Stimulated activated CD8-positive, alpha-beta memory T cell treated with anti-CD3 and anti-CD28 coated beads, Interleukin-4, amount 100 ng/mL, for 1 hour (primary cell): ENCODE measurements at regions not wholly inside any gene's neighbourhood (a gene's known extent, or its start where the extent isn't known, plus 50 kb on each side); places are given as distances from the start of the nearest gene placed in this dataset.

Experiments used
- DNase-seq, 2 donors: peaks; one replicate each; pipeline ENCODE4 v3.0.0-alpha.2; 2020; ENCODE audit warnings: low read depth in 2 of 2, low spot score in 1 of 2

GRCh38 chr18:73966954-73967353 is 180.7 kb downstream of the FBXO15 start:
- no peak for DNase-seq

DNA sequence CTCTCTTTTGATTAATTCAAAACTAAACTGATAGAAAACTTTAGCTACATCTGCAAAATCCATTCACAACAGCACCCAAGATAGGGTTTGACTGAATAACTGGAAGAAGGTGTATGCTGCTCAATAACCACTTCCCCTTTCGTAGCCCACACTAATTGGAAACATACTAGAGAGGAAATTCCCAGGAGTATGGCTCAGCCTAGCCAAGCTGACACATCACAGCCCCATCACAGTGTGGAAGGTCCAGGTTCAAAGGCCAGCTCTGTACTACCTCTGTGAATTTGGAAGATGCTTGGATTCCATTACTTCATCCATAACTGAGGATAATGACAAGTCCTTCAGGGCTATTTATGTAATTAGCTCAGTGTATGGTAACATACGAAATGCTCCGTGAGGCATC is 185.4 kb downstream of the FBXO15 start:
- no peak for DNase-seq

- no peak for DNase-seq
These were observed 185.8 kb downstream of the FBXO15 start for GRCh38 chr18:73961804-73962203.

DNA sequence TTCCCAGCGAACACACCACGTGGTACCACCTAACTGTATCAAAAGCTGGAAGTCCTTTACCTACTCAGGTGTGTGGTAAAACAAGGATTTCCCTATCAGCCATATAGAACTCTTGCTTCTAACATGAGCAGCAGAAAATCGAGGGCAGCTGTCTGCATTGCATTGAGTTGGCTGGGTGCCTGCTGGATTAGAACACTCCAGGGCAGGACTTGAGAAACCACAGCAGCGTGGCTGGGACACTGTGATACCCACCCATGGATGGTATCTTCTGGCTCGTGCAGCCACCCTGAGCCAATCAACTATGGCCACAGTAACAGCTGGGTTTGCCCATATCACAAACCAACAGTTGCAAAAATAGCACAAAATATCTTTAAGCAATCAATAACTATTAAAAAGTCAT is 188.3 kb downstream of the FBXO15 start:
- DNase-seq: no peak

- DNase-seq: no peak
These were observed 193.4 kb downstream of the FBXO15 start for GRCh38 chr18:73954268-73954667.

DNA sequence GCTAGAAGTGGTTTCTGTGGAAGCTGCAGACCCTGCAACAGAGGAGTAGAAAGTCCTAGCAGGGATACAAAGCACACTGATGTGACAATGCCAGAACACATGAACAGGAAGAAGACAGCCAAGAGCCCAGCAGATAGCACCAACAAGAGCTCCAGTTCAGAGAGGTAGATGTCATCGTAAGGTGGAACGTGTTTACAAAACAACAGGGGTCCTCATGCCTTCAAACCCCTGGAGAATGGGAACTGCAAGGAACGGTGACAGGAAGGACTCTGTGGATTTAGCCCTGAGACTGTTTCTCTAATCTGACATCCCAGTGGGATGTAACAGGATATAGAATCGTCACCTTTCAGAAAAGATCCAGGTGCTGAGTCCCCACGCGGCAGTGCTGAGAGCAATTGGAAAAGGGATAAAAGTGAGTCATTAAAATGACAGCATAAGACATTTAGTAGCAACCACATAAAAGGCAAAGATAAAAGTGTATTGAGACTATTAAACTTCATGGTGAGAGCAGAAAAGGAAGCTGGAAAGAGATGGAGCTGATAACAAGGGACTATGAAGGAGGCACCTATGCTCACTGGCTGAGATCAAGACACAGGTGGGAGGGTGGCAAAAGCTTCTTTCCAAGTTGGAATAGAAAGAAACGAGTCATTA is 195.2 kb downstream of the FBXO15 start:
- no peak for DNase-seq

GRCh38 chr18:73950116-73950700 is 197.4 kb downstream of the FBXO15 start:
- DNase-seq: no peak

- DNase-seq: no peak
These were observed 199.1 kb downstream of the FBXO15 start for GRCh38 chr18:73948497-73948896.

DNA sequence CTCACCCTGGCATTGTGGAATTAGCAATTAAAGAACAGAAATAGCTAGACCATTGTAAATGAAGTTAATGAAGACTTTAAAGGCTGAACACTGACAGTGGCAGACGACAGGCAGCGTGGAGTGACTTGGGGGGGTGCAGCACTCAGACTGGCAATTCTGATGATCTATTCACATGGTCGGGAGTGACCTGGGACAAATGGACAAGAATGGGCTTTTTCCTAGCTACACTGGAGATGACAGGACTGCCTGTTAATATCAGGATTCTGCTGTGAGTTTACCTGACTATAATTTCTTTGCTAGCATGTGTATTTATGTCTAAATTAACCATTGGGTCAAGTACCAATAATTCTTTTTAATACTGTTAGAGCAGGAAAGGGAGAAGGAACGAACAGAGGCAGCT is 199.6 kb downstream of the FBXO15 start:
- DNase-seq: no peak

GRCh38 chr18:73947180-73947921 is 200.3 kb downstream of the FBXO15 start:
- DNase-seq: no peak

DNA sequence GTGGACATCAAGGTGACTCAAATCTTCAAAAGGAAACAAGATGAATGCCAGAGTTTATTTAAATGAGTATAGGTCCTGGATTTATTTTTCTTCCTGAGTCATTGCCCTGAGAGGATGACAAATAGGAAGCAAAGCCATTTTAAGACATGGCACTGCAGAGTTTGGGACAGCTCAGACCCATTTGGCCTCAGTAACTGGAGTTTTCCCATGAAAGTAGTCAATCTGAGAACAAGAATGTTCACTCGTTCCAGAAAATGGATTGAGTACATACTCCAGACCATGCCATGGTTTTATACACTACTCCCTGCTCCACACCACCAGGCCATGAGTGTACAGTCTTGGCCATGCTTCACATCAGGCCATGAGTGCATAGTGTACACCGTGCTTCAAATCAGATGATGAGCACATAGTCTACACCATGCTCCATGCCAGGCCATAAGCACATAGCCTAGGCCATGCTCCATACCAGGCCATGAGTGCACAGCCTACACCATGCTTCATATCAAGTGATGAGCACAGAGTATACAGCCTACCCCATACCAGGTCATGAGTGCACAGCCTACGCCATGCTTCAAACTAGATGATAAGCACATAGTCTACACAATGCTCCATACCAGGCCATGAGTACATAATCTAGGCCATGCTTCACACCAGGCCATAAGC is 202.4 kb downstream of the FBXO15 start:
- no peak for DNase-seq

DNA sequence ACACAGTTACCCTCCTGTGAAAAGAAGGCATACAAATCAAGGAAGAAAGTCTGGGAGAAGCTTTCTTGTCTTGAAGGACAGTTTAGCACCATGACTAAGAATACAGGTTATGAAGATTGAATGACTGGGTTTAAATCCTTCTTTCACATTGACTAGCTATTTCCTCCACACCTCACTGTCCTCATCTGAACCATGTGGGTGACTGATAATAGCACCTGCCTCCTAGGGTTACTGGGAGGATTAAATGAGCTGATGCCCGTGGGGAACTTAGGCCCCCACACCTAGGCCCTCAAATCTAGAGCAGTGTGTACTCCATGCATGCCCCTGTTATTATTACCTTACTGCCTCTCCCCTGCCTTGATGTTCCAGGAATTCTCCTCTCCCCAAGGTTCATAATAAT is 202.9 kb downstream of the FBXO15 start:
- no peak for DNase-seq

DNA sequence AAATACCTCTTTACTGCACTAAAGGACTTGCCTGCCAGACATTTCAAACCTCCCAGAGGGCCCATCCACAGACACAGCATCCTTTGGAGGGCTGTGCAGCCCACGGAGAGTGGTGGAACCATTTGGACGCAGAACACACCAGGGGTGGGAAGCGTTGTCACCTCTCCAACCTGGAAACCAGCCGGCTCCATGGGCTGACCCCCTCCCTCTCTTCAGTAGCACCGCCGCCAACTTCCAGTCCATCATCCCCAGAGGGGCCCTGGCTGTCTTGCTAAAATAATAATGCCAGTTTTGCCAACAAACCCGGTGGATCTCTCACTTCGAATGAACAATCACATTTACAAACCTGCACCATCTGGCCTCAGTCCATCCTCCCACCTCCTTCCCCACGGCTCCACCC is 203.9 kb downstream of the FBXO15 start:
- no peak for DNase-seq

DNA sequence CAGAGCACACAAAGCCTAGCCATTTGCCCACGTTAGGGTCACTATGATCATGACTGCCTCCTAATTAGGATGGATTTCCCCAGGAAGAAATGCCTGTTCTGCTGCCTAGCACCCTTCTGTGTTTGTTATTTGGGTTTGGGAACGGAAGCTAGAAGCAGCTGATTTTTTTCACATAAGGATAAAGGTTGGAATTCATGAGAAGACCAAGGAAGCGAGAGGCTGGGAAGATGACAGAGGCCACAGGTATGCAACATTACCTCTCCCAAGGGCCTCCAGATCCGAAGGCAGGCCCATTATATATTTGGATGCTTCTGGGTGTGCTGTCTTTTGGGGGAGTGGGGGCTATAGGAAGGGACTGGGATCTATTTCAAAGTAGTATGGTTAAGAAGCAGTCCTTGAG is 204.7 kb downstream of the FBXO15 start:
- DNase-seq: no peak

DNA sequence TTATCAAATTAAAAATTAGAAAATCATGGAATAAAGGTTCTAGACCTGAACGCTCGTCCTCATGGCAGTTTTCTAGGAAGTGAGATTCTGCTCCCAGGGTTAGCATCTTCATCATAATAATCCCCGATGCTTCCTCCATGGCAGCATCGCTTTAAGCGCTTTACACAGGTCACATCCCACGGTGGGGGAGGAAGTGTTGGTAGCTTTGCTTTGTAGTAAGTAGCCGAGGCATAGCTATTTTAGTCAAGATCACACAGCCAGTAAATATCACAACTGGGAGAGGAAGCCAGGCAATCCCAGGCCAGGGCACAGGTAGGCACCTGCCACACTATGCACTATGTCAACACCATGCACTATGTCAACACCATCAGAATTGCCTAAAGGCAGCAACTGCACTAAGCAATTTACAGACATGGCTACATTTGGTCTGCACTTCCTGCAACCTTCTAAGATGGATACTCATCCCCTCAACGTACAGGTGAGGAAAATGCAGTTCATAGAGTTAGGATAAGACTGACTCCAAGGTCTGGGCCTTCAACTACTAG is 205.5 kb downstream of the FBXO15 start:
- no peak for DNase-seq

DNA sequence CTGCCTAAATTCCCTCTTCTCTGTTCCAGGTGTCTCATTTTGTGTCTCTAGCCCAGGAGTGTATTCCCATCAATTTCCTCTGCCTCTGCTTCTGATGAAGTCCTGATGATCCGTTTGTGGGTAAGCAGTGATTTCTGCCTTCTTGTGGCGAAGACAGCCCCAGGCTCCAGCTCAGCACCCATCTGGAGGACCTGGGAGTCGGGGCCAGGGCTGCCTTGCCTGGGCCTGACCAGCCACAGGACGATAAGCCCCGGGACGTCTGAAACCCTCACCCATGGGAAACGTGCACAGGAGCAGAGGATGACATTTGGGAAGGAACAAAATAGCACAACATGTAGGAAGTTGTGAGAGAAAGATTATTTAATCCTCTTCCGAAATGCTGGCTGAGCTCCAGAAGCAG is 206.9 kb downstream of the FBXO15 start:
- DNase-seq: no peak

GRCh38 chr18:73939391-73939790 is 208.2 kb downstream of the FBXO15 start:
- DNase-seq: no peak

DNA sequence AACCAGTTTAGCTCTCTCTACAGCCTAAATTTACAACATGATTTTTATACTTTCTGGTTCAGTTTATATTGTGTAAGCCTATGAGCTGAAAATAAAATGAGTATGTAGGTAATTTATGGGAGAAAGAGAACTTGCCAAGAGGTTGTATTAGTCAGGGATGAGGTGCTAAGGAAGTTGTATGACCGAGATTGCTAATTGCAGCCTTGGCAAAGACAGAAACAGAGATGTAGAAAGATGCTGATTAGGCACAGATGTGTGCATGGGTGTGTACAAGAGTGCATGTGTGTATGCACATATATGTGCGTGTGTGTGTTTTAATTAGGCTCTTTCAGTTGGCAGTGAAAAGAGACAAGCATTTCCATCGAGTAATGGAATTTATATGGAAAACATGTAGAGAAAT is 213.9 kb downstream of the FBXO15 start:
- no peak for DNase-seq

GRCh38 chr18:73932976-73933375 is 214.7 kb downstream of the FBXO15 start:
- no peak for DNase-seq

DNA sequence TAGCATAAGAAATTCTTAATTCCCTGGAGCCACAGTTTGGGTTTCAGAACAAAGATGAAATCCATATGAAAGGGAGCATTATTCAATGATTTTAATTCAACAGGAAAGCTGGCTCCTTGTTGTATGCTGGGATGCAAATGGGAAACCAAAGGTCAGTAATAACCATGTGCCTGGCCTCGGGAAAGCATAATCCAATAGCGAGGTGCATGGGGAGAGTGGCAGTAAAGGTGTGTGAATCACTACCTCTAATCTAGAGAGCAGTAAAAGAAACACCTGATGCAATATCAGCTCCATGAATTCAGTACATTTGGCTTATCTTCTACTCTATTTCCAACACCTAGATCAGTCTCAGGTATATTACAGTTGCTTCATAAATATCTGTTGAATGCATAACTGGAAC is 220.1 kb downstream of the FBXO15 start:
- no peak for DNase-seq

DNA sequence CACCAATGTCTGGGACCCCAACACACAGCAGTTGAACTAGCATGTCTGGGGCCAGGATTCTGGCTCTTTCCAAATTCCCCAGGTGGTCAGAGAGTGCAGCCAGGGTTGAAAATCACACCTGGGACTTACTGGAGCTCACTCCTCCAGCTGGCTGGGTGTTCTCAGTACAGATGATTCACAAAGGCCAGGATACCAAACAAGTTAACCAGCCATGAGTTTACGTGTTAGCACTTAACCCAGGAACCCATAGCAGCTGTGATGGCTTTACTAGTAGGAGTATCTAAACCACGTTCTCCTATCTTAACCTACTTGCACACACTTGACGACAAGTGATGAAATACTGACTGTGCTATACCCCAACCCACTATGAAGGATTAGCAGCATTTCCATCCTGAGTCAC is 222.8 kb downstream of the FBXO15 start:
- DNase-seq: no peak

- no peak for DNase-seq
These were observed 223.3 kb downstream of the FBXO15 start for GRCh38 chr18:73924307-73924706.
